Superior temporal gyrus (tissue), 1 donor: ENCODE measurements at regions not wholly inside any gene's neighbourhood (a gene's known extent, or its start where the extent isn't known, plus 50 kb on each side); places are given as distances from the start of the nearest gene placed in this dataset.
"Not testable (repeated sequence)": the region's sequence is repeated elsewhere in the genome, so short reads cannot be mapped to it uniquely, and the experiment has no call there.

Experiments used
- DNase-seq: peaks from one replicate; pipeline ENCODE4 v3.0.0-alpha.2; 2016; ENCODE audit errors: extremely low spot score

DNA sequence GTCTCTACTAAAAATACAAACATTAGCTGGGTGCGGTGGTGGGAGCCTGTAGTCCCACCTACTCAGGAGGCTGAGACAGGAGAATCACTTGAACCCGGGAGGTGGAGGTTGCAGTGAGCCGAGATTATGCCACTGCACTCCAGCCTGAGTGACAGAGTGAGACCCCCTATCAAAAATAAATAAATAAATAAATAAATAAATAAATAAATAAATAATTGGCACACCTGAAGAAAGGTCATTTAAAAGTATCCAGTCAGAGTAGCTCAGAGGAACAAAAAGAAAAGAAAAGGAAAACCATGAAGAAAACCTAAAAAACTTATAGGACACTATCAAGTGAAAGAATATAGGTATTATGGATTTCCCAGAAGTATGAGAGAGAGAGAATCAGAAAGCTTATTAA lies 330.1 kb upstream of the AR start:
- DNase-seq, result not testable (repeated sequence)

DNA sequence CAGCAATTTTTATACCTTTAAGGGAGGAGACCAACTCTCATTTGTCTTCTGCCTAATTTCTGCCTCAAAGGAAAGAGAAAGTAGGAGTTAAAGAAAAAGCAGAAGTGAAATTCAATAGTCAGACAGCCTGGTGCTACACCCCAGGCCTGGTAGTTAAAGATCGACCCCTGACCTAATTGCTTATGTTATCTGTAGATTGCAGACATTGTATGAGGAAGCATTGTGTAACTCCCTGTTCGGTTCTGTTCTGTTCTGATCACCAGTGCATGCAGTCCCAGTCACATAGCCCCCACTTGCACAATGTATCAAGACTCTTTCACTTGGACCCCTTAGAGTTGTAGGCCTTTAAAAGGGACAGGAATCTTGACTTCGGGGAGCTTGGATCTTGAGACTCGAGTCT lies 335.9 kb upstream of the AR start:
- no peak for DNase-seq

- DNase-seq, result no peak
Observed at GRCh38 chrX:67159437-67159836, 384.4 kb upstream of the AR start.

DNA sequence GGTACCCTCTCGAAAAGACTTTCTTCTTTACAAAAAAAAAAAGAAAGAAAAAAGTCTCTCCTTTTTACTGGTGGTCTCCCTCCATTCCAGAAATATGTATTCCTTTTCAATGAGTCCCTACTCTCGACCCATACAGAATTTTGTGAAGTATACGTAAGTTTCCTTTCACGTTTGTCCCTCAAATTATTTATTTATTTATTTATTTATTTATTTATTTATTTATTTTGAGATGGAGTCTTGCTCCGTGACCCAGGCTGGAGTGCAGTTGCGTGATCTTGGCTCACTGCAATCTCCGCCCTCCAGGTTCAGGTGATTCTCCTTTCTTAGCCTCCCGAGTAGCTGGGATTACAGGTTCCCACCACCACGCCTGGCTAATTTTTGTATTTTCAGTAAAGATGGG lies 429.2 kb upstream of the AR start:
- DNase-seq, result no peak

DNA sequence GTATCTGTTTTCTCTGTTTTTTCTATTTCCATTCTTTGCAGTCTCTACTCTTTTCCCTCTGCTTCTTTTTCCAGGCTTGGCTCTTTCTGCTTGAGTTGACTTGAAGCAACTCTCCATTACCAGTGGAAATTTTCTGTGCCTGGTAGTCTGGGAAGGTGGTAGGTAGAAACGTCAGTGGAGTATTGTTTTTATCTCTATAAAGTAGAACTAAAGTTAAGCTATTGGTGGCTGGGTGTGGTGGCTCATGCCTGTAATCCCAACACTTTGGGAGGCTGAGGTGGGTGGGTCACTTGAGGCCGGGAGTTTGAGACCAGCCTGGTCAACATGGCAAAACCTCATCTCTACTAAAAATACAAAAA lies 438.1 kb upstream of the AR start:
- no peak for DNase-seq

GRCh38 chrX:67104982-67105757 lies 438.7 kb upstream of the AR start:
- no peak for DNase-seq

GRCh38 chrX:67100031-67100884 lies 443.6 kb upstream of the AR start:
- no peak for DNase-seq

- DNase-seq, result no peak
Observed at GRCh38 chrX:67094061-67094460, 449.8 kb upstream of the AR start.

- no peak for DNase-seq
Observed at GRCh38 chrX:67050760-67051159, 411.9 kb upstream of the EDA2R start.

DNA sequence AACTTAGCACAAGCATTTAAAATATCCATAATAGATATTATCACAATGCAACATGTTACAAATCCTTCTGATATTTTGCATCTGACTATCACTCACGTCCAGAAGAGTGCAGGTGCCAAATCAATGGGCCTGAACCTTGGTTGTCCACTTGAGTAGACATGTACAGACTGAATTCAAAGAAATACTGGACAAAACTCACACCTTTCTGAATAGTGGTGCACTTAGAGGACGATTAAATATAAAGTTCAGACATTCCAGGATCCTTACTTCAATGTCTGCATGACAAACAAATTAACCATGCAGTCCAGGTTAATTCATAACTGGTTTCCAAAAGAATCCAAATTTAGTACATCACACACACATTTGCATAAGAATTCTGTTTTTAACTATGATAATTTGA lies 406.0 kb upstream of the EDA2R start:
- DNase-seq, result no peak

- no peak for DNase-seq
Observed at GRCh38 chrX:67044029-67044653, 405.3 kb upstream of the EDA2R start.

- no peak for DNase-seq
Observed at GRCh38 chrX:67004451-67004850, 365.6 kb upstream of the EDA2R start.

DNA sequence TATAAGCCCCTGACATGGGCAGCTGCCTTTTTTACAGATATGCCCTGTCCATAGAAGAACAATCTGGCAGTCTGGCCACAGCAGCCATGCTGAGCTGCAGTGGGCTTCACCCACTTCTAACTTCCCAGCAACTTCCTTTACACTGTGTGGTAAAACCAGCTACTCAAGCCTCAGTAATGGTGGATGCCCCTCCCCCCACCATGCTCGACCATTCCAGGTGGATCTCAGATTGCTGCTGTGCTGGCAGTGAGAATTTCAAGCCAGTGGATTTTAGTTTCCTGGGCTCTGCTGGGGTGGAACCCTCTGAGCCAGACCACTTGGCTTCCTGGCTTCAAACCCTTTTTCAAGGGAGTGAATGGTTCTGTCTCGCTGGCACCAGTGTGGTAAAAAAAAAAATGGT lies 355.9 kb upstream of the EDA2R start:
- no peak for DNase-seq

DNA sequence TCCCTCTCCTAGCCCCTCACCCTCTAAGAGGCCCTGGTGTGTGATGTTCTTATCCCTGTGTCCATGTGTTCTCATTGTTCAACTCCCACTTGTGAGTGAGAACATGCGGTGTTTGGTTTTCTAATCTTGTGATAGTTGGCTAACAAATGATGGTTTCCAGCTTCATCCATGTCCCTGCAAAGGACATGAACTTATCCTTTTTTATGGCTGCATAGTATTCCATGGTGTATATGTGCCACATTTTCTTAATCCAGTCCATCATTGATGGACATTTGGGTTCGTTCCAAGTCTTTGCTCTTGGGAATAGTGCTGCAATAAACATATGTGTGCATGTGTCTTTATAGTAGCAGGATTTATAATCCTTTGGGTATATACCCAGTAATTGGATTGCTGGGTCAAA lies 353.2 kb upstream of the EDA2R start:
- not testable (repeated sequence) for DNase-seq

GRCh38 chrX:66988331-66988730 lies 349.5 kb upstream of the EDA2R start:
- no peak for DNase-seq

- no peak for DNase-seq
Observed at GRCh38 chrX:66961665-66962064, 322.8 kb upstream of the EDA2R start.

GRCh38 chrX:66931713-66932112 lies 292.8 kb upstream of the EDA2R start:
- DNase-seq, result no peak

DNA sequence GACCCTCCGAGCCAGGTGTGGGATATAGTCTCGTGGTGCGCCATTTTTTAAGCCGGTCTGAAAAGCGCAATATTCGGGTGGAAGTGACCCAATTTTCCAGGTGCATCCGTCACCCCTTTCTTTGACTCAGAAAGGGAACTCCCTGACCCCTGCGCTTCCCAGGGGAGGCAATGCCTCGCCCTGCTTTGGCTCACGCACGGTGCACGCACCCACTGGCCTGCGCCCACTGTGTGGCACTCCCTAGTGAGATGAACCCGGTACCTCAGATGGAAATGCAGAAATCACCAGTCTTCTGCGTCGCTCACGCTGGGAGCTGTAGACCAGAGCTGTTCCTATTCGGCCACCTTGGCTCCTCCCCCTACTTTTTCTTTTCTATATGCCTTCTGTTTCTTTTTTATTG lies 291.6 kb upstream of the EDA2R start:
- DNase-seq, result not testable (repeated sequence)

DNA sequence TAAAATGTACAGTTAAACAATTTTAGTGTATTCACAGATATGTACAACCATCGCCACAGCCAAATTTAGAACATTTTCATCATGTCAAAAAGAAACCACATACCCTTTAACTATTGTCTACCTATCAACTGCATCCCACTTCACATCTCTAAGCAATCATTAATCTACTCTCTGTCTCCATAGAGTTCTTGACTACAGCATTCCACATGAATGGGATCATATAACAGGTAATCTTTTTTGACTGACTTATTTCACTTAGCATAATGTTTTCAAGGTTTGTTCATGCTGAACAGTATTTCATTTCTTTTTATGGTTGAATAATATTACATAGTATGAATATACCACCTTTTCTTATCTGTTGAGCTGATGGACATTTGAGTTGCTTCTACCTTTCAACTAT lies 281.4 kb upstream of the EDA2R start:
- DNase-seq, result no peak

- DNase-seq, result no peak
Observed at GRCh38 chrX:66919280-66919832, 280.5 kb upstream of the EDA2R start.

DNA sequence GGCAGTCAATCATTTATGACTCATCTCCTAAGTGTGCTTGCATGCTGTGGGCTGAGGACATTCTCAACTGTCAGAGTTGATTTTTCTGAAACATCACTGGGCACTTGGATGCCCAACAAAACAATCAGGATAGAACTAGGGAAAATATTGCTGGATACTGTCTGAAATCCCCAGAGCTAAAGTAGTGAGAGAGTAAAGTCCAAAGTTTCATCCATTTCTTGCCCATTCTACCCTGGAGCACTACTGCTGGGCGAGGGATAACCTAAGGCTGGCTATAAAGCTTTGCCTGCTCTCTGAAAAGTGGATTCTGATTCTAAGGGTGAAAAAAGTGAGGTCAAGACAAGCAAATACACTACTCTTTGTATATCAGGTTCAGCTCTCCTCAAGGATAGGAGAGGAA lies 279.6 kb upstream of the EDA2R start:
- DNase-seq, result no peak

DNA sequence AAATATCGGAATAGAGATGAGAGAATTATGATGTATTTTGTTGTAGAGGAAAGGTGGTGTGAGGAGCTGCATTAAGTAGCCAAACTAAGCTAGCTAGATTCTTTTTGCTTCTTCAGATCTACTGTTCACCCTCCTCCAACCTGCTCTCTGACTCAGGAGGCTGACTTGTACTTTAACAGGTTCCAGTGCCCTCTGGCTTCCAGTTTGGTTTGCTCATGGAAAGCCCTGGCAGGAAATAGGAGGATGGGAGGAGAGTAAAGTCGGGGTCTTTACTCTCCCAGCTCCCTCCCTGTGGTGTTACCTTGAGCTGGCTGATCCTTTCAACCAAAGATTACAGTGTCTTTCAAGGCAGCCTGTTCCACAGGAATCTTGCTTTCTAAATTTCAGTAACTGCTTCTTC lies 277.0 kb upstream of the EDA2R start:
- no peak for DNase-seq

DNA sequence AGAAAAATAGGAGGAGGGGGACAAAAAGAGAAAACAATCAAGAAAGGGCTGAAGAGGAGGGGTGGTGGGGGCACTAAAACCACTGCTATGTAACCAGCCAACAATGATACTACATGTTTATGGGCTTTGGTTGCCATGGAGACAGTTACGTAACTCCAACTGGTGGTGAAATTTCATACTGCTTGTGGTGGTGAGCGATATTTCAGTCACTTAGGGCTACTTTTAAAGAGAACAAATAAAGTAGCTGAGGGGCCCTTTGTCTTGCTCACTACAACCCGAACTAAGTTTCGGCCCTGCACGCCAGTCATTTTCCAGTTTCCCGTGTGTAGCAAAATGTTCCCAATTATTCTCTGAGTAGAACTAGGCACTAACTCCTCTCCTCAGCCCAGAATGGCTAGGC lies 275.2 kb upstream of the EDA2R start:
- no peak for DNase-seq
